HG03159 (cell line): ENCODE measurements at regions not wholly inside any gene's neighbourhood (a gene's known extent, or its start where the extent isn't known, plus 50 kb on each side); places are given as distances from the start of the nearest gene placed in this dataset.

Experiments used
- ATAC-seq: cut with Tn5 transposase; IDR thresholded peaks from one replicate; pipeline ENCODE4 v1.9.1; 2021; ENCODE audit warnings: mild to moderate bottlenecking, moderate library complexity; ENCODE audit not compliant: unreplicated experiment

GRCh38 chr3:83302091-83302490, 1540.6 kb upstream of the GBE1 start:
- no peak for ATAC-seq

GRCh38 chr3:83317605-83318004, 1556.2 kb upstream of the GBE1 start:
- ATAC-seq, result no peak

DNA sequence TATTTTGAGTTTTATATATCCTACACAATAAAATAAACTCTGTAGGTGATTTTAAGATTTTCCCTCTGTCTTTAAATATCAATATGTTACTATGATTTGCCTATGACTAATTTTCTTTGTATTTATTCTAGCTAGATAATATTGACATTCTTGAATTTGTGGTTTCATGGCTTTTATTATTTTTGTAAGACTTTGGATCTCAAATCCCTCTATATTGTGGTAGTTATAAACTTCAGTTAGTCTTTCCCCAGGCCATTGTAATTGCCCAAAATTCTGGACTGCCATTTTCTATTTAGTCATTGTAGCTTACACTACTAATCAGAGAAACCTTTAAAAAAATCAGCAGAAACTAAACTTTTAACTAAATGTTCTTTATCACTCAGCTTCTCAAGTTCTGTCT, 1559.3 kb upstream of the GBE1 start:
- no peak for ATAC-seq

DNA sequence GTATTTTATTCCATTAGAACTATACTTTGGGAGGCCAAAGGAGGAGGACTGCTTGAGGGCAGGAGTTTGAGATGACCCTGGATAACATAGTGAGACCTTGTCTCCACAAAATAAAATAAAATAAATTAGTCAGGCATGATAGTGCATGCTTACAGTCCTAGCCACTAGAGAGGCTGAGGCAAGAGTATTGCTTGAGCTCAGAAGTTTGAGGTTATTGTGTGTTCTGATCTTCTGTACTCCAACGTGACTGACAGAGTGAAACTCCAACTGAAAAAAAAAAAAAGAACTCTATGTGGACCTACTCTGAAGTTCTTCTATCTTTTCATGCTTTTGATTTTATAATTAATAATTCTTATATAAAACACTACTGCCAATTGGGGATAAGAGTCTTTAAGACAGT, 1560.0 kb upstream of the GBE1 start:
- ATAC-seq, result no peak

DNA sequence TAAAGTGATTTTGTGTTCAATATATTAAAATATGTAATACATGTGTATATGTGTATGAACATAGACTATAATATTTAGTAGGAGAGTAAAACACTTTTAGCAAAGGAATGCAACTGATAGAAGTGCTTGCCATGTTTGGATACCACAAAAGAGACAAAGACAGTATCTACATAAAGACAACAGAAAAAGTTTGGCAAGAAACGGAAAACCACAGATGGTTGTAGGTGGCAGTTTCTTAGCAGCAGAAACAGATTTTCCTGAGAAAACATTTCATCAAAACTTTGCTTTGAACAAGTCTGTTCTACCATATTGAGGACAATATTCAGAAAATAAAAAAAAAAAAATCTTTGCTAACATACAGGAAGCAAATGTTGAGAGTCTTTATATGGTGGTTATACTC, 1560.4 kb upstream of the GBE1 start:
- no peak for ATAC-seq

GRCh38 chr3:83354205-83354604, 1592.8 kb upstream of the GBE1 start:
- ATAC-seq, result no peak

GRCh38 chr3:83393276-83393675, 1565.5 kb upstream of the CADM2 start:
- no peak for ATAC-seq

- ATAC-seq, result no peak
Measured at GRCh38 chr3:83403927-83404326, 1554.9 kb upstream of the CADM2 start.

GRCh38 chr3:83426300-83426699, 1532.5 kb upstream of the CADM2 start:
- no peak for ATAC-seq

GRCh38 chr3:83434880-83435587, 1523.8 kb upstream of the CADM2 start:
- no peak for ATAC-seq

GRCh38 chr3:83438188-83438587, 1520.6 kb upstream of the CADM2 start:
- ATAC-seq, result no peak

DNA sequence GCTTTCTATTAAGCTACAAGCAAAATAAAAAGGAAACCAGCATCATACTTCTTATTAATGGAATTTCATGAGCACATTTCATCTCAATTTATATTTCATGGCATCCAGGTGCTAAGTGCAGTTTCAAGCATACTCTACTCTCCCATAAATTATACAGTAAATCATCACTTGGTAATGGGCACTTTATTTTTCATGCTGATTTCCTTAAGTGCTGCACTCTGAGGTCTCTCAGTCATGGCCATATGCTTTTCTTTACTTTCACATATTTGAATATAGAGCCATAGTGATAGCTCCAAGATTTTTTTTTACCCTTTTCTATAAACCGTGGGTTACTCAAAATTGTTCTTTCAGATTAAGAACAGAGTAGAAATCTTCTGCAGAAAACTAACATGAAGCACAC, 1505.7 kb upstream of the CADM2 start:
- ATAC-seq, result no peak

GRCh38 chr3:83454353-83454752, 1504.4 kb upstream of the CADM2 start:
- no peak for ATAC-seq

DNA sequence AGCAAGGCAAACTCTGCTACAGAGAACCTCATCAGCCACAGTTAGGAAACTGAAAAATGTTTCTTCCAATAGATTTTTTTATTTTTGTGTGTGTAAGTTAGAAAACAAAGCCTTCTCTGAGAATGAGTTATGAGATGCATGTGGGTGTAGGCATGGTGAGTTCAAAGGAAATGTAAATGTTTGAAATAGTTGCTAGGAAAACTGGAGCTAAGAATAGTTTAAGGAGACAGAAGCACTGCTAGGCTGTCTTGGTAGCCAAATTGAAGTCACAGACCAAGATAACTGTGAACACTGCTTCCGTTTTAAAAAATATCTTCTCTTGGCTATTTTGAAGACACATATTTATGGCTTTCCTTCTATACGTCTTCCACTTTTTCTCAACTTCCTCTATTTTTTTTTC, 1501.2 kb upstream of the CADM2 start:
- ATAC-seq, result no peak

DNA sequence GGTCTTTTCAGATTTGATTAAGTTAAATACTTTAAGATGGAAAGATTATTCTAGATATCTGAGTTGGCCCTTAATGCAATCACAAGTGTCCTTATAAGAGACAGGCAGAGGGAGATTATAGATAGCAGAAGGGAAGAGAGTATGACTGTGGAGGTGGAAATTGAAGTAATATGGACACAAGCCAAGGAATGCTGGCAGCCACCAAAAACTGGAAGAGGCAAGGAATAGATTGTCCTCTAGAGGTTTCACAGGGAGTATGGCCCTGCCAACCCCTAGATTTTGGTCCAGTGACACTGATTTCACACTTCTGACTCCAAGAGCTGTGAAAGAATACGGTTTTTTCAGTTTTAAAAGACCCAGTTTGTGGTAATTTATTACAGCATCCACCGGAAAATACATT, 1498.7 kb upstream of the CADM2 start:
- no peak for ATAC-seq

DNA sequence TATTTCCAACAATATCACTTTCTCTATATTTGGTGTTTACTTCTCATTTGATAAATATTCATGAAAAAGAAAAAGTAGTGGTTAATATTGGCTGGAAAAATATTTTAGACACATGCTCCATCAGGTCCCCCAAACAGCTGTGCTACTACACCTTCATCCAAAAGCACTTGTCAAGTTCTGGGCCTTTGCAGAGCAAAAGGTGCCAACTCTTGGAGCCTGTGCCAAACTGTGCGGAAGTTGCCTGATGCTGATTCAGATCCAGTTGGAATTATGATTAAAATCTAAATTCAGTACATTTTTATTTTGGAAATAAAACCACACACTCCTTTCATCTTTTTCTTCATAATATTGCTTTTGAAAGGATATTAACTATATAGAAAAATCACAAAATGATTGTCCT, 1497.4 kb upstream of the CADM2 start:
- no peak for ATAC-seq

DNA sequence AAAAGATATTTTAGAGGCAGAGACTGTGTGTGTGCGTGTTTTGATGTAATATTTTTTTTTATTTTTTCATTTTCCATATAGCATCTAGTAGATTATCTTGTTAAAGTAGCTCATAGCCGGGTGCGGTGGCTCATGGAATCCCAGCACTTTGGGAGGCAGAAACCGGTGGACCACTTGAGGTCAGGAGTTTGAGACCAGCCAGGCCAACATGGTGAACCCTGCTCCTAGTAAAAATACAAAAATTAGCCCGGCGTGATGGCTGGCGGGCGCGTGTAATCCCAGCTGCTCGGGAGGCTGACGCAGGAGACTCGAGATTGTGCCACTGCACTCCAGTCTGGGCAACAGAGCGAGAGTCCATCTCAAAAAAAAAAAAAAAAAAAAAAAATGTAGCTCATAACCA, 1481.2 kb upstream of the CADM2 start:
- no peak for ATAC-seq

- no peak for ATAC-seq
Measured at GRCh38 chr3:83482402-83483070, 1476.3 kb upstream of the CADM2 start.

DNA sequence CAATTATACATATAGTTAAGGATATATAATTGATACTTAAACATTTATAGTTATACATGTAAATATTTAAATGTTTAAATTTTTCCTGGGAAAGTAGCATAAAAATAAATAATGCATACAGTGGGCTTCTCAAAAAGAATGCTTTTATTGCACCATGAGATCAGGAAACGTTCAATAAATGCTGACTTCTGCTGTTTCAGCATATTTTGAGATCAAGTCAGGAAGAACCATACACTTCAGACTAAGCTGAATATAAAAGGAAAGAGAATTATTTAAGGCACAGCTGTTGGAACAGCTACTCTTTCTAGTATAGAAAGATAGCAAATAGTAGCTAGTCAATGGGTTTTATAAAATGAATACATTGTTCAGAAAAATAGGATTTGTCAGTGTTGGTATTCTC, 1462.3 kb upstream of the CADM2 start:
- ATAC-seq, result no peak

- ATAC-seq, result no peak
Measured at GRCh38 chr3:83498361-83499016, 1460.3 kb upstream of the CADM2 start.

- no peak for ATAC-seq
Measured at GRCh38 chr3:83500422-83500821, 1458.4 kb upstream of the CADM2 start.

DNA sequence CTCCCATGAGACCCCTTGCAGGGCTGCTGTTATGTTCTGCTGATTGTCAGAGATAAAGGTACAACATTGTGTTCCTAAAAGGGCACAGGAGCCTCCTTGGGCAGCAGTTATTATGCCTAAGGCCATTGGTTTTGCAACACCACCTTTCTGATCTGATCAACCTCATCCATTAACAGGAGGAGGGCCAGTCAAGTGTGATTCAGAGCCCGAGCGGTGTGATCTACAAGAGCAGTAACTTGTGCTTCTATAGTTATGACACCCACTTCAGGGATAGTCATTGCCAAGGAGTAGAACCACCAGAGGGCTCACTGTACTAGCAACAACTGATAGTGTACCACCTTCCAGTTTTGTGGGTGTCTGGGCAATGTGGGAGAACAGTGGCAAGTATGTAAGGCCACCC, 1457.9 kb upstream of the CADM2 start:
- no peak for ATAC-seq
